ENCODE measurements at regions not wholly inside any gene's neighbourhood (a gene's known extent, or its start where the extent isn't known, plus 50 kb on each side); places are given as distances from the start of the nearest gene placed in this dataset.

DNA sequence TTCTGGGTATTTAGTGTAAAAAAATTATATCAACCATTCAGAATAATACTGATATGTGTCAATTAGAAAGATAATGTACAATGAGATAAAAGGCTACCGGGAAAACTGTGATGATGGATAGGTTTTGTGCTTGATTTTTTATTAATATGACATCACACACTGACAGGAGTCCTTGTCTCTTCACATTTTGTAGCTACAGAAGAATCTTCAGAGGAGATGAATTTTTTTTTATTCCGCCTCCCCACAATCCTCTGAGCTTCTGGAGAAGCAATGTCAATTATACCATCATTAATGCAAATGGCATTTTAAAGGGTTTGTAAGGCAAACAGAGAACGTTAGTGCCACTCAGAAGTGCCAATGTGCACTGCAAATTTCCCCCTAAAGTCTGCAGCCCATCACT is 131.7 kb upstream of the CCNG1 start:
- TF ChIP-seq, protein P1, sequence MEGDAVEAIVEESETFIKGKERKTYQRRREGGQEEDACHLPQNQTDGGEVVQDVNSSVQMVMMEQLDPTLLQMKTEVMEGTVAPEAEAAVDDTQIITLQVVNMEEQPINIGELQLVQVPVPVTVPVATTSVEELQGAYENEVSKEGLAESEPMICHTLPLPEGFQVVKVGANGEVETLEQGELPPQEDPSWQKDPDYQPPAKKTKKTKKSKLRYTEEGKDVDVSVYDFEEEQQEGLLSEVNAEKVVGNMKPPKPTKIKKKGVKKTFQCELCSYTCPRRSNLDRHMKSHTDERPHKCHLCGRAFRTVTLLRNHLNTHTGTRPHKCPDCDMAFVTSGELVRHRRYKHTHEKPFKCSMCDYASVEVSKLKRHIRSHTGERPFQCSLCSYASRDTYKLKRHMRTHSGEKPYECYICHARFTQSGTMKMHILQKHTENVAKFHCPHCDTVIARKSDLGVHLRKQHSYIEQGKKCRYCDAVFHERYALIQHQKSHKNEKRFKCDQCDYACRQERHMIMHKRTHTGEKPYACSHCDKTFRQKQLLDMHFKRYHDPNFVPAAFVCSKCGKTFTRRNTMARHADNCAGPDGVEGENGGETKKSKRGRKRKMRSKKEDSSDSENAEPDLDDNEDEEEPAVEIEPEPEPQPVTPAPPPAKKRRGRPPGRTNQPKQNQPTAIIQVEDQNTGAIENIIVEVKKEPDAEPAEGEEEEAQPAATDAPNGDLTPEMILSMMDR (IDR thresholded peaks at IDR 0.05; ENCODE audit: poor library complexity, severe bottlenecking): no peak
- TF ChIP-seq MXI1 (conservative IDR thresholded peaks at IDR 0.05; ENCODE audit: poor library complexity, severe bottlenecking) (no peak), SMC3 (conservative IDR thresholded peaks at IDR 0.05; ENCODE audit: poor library complexity) (no peak), EZH2 (IDR thresholded peaks at IDR 0.05; ENCODE audit: borderline replicate concordance, insufficient read depth, low read length, poor library complexity, severe bottlenecking) (no peak), RAD21 (conservative IDR thresholded peaks at IDR 0.05) (no peak), EP300 (conservative IDR thresholded peaks at IDR 0.05; ENCODE audit: poor library complexity, severe bottlenecking) (peak; percentile 72), TAF1 (IDR thresholded peaks at IDR 0.05; ENCODE audit: low read depth) (no peak), POLR2AphosphoS5 (IDR thresholded peaks at IDR 0.05) (peak; percentile 19)
- TF ChIP-seq, protein P2, sequence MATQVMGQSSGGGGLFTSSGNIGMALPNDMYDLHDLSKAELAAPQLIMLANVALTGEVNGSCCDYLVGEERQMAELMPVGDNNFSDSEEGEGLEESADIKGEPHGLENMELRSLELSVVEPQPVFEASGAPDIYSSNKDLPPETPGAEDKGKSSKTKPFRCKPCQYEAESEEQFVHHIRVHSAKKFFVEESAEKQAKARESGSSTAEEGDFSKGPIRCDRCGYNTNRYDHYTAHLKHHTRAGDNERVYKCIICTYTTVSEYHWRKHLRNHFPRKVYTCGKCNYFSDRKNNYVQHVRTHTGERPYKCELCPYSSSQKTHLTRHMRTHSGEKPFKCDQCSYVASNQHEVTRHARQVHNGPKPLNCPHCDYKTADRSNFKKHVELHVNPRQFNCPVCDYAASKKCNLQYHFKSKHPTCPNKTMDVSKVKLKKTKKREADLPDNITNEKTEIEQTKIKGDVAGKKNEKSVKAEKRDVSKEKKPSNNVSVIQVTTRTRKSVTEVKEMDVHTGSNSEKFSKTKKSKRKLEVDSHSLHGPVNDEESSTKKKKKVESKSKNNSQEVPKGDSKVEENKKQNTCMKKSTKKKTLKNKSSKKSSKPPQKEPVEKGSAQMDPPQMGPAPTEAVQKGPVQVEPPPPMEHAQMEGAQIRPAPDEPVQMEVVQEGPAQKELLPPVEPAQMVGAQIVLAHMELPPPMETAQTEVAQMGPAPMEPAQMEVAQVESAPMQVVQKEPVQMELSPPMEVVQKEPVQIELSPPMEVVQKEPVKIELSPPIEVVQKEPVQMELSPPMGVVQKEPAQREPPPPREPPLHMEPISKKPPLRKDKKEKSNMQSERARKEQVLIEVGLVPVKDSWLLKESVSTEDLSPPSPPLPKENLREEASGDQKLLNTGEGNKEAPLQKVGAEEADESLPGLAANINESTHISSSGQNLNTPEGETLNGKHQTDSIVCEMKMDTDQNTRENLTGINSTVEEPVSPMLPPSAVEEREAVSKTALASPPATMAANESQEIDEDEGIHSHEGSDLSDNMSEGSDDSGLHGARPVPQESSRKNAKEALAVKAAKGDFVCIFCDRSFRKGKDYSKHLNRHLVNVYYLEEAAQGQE (IDR thresholded peaks at IDR 0.05; ENCODE audit: borderline replicate concordance): no peak

All from neural cell (in vitro differentiated cells).